Stomach (tissue), 8 donors: ENCODE measurements at regions not wholly inside any gene's neighbourhood (a gene's known extent, or its start where the extent isn't known, plus 50 kb on each side); places are given as distances from the start of the nearest gene placed in this dataset.

Experiments used
- DNase-seq, 2 donors: peaks; one replicate each; pipeline versions ENCODE4 v3.0.0 to v3.0.0-alpha.2; 2013 to 2019
- H3K27ac ChIP-seq, 5 donors: fragments of 200-600 bp in 4 of 5; sonication (generic) in 4 of 5; one replicate each; pipeline ENCODE4 v1.5.1; 2013 to 2019; ENCODE audit warnings: mild to moderate bottlenecking in 1 of 5, moderate library complexity in 1 of 5
- H3K27me3 ChIP-seq, 3 donors: fragments of 200-600 bp; sonication (generic); one replicate each; pipeline ENCODE4 v1.5.1; 2017 to 2019; ENCODE audit warnings: mixed run types in 1 of 3
- H3K36me3 ChIP-seq, 4 donors: fragments of 200-600 bp; sonication (generic); 1 replicate in 3 of 4; 2 replicates in 1 of 4; pipeline ENCODE4 v1.5.1; 2016 to 2019
- H3K4me1 ChIP-seq, 4 donors: fragments of 200-600 bp; sonication (generic); one replicate each; pipeline ENCODE4 v1.5.1; 2016 to 2019
- H3K4me3 ChIP-seq, 4 donors: fragments of 200-600 bp; sonication (generic) in 3 of 4; one replicate each; pipeline ENCODE4 v1.5.1; 2016 to 2019; ENCODE audit warnings: mild to moderate bottlenecking in 1 of 4
- H3K9me3 ChIP-seq, 4 donors: fragments of 200-600 bp; sonication (generic); one replicate each; pipeline ENCODE4 v1.5.1; 2016 to 2019
- CTCF ChIP-seq, 7 experiments: fragments of 450-650 bp in 4 of 7; fragments of 200-600 bp in 3 of 7; sonication (generic) in 3 of 7; IDR thresholded peaks; one replicate each; pipeline ENCODE4 v1.5.1; 2016 to 2019; ENCODE audit warnings: antibody characterized with exemption in 7 of 7, control low read depth in 2 of 7, mild to moderate bottlenecking in 1 of 7
- EP300 ChIP-seq: sonication (generic); formaldehyde crosslinking; IDR thresholded peaks from one replicate; pipeline ENCODE4 v1.6.1; 2017; ENCODE audit warnings: antibody characterized with exemption
- POLR2A ChIP-seq, 4 donors: fragments of 450-650 bp; IDR thresholded peaks; one replicate each; pipeline ENCODE4 v1.6.1; 2016; ENCODE audit warnings: antibody characterized with exemption in 4 of 4, control low read depth in 2 of 4, mild to moderate bottlenecking in 1 of 4, moderate library complexity in 1 of 4
- POLR2AphosphoS5 ChIP-seq, 3 donors: sonication (generic); formaldehyde crosslinking; IDR thresholded peaks; one replicate each; pipeline ENCODE4 v1.6.1; 2016; ENCODE audit warnings: antibody characterized with exemption in 3 of 3
- WGBS, 5 donors: extraction: QIAGEN DNeasy Blood & Tissue Kit in 3 of 5; methylation state at CpG; one replicate each; pipeline versions ENCODE4 v1.1.5 to v1.1.7; 2013 to 2018; 5-methylcytosine and 5-hydroxymethylcytosine counted together
- intact Hi-C: fragments of 100-400 bp; cut with DNase I; formaldehyde crosslinking; loops from one replicate; pipeline ENCODE4 v1.15.1; 2023; ENCODE audit warnings: low total_unique reads
- donor health status: healthy with polysubstance abuse.
- donor health status: Bipolar disorder and iron deficiency.
- donor health status: healthy.

GRCh38 chr2:78383576-78383975, 641.9 kb upstream of the REG3G start:
- 44 to 76% (median 70%) methylated on average over 2 of the region's 2 CpGs for WGBS, 5 donors

GRCh38 chr2:78397198-78397597, 628.3 kb upstream of the REG3G start:
- Histone ChIP-seq H3K9me3 (peaks cover 0 to 36% (median 12%) of the 10 kb centered on the region in 4 donors), H3K4me3 (no peak overlapping the region), H3K27ac (no peak overlapping the region), H3K4me1 (no peaks in the 10 kb centered on the region), H3K36me3 (no peaks in the 10 kb centered on the region), H3K27me3 (no peaks in the 10 kb centered on the region)
- WGBS, 5 donors: 79 to 92% (median 90%) methylated on average over 6 of the region's 6 CpGs
- DNase-seq: no peak
- no peak for TF ChIP-seq CTCF (IDR thresholded peaks at IDR 0.05)
- TF ChIP-seq EP300: no peak
- no peak for TF ChIP-seq POLR2AphosphoS5 (IDR thresholded peaks at IDR 0.05)
- TF ChIP-seq POLR2A (IDR thresholded peaks at IDR 0.05): no peak
- intact Hi-C loops: no loop called here

More at GRCh38 chr2:78383576-78383975, 641.9 kb upstream of the REG3G start:
- Histone ChIP-seq H3K4me3 (no peak overlapping the region), H3K4me1 (no peaks in the 10 kb centered on the region), H3K27ac (no peak overlapping the region), H3K27me3 (no peaks in the 10 kb centered on the region), H3K9me3 (peaks cover 0 to 6% (median 2%) of the 10 kb centered on the region in 4 donors), H3K36me3 (no peaks in the 10 kb centered on the region)
- peak in 1 of 2 donors; percentile 3 for DNase-seq
- TF ChIP-seq CTCF (IDR thresholded peaks at IDR 0.05) (no peak), EP300 (no peak), POLR2A (IDR thresholded peaks at IDR 0.05) (no peak), POLR2AphosphoS5 (IDR thresholded peaks at IDR 0.05) (no peak)
- intact Hi-C loops: no loop called here

GRCh38 chr2:78407960-78408794, 617.3 kb upstream of the REG3G start:
- Histone ChIP-seq H3K27ac (no peak overlapping the region), H3K4me3 (no peak overlapping the region), H3K27me3 (no peaks in the 10 kb centered on the region), H3K9me3 (peaks cover 0 to 4% (median 0%) of the 10 kb centered on the region in 4 donors), H3K36me3 (no peaks in the 10 kb centered on the region), H3K4me1 (no peaks in the 10 kb centered on the region)
- no peak for DNase-seq
- 82 to 95% (median 88%) methylated on average over 6 to 7 of the region's 7 CpGs for WGBS, 5 donors
- TF ChIP-seq CTCF (IDR thresholded peaks at IDR 0.05) (no peak), POLR2AphosphoS5 (IDR thresholded peaks at IDR 0.05) (no peak), EP300 (no peak), POLR2A (IDR thresholded peaks at IDR 0.05) (no peak)
- intact Hi-C loops: no loop called here

GRCh38 chr2:78408795-78409118, 616.7 kb upstream of the REG3G start:
- Histone ChIP-seq H3K27ac (no peak overlapping the region), H3K27me3 (no peaks in the 10 kb centered on the region), H3K4me1 (no peaks in the 10 kb centered on the region), H3K9me3 (peaks cover 0 to 4% (median 0%) of the 10 kb centered on the region in 4 donors), H3K36me3 (no peaks in the 10 kb centered on the region), H3K4me3 (no peak overlapping the region)
- intact Hi-C loops: no loop called here
- DNase-seq: peak in 1 of 2 donors; percentile 6
- WGBS, 5 donors: 94 to 100% (median 96%) methylated on average over 2 of the region's 2 CpGs
- no peak for TF ChIP-seq CTCF (IDR thresholded peaks at IDR 0.05)
- no peak for TF ChIP-seq POLR2AphosphoS5 (IDR thresholded peaks at IDR 0.05)
- no peak for TF ChIP-seq EP300
- no peak for TF ChIP-seq POLR2A (IDR thresholded peaks at IDR 0.05)
